ENCODE measurements at regions not wholly inside any gene's neighbourhood (a gene's known extent, or its start where the extent isn't known, plus 50 kb on each side); places are given as distances from the start of the nearest gene placed in this dataset.
"Not testable (repeated sequence)": the region's sequence is repeated elsewhere in the genome, so short reads cannot be mapped to it uniquely, and the experiment has no call there.

DNA sequence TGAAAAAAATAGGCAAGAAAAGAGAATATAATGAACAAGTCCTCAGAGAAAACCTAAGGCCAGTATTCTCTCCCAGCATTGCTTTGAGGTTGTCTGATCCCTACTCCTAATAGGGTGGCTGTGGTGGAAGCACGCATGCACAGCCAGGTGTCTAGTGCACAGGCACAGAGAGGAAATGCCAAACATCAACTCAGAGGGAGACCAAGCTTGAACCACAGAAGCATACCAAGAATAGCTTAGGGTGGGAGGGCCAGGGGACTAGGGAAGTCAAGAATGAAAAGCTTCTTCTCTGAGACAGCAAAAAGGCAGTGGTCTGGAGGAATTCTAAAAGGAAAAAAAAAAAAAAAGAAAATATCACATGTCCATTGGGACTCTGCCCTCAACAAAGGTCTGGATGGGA lies 244.1 kb upstream of the API5 start:
- no peak for DNase-seq

- DNase-seq = no peak
Observed at GRCh38 chr11:43071338-43071737, 240.5 kb upstream of the API5 start.

GRCh38 chr11:43072096-43072495 lies 239.7 kb upstream of the API5 start:
- DNase-seq = no peak

DNA sequence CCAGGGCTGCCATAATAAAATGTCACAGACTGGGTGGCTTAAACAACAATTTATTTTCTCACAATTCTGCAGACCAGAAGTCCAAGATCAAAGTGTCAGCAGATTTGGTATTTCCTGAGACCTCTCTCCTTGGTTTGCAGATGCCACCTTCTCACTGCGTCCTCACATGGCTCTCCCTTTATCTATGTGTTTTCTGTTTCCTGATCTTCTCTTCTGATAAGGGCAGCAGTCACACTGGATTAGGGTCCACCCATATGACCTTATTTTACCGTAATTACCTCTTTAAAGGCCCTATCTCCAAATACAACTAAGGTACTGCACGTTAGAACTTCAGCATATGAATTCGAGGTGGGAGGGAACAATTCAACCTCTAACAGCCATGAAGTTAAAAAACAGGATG lies 238.9 kb upstream of the API5 start:
- no peak for DNase-seq

- DNase-seq = no peak
Observed at GRCh38 chr11:43074810-43075209, 237.0 kb upstream of the API5 start.

GRCh38 chr11:43101113-43101512 lies 210.7 kb upstream of the API5 start:
- DNase-seq = no peak

DNA sequence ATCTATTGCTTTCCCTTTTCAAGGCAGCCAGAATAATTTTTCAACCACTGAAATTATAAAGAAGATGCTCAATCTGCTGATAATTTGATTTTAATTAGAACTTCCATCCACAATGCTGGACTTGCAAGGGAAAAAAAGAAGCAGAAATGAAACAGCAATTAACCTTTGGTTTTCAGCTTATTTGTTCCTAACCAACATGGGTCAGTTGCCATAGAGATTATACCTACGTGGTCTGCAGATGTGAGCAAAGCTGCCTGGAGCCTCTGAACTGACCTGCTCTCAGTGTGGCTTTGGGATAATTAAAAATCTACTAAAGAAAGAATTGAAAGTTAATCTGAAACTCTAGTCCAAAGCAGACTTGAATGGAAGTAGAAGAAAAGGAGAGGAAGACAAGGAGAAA lies 195.7 kb upstream of the API5 start:
- no peak for DNase-seq

GRCh38 chr11:43119275-43119970 lies 192.4 kb upstream of the API5 start:
- no peak for DNase-seq

DNA sequence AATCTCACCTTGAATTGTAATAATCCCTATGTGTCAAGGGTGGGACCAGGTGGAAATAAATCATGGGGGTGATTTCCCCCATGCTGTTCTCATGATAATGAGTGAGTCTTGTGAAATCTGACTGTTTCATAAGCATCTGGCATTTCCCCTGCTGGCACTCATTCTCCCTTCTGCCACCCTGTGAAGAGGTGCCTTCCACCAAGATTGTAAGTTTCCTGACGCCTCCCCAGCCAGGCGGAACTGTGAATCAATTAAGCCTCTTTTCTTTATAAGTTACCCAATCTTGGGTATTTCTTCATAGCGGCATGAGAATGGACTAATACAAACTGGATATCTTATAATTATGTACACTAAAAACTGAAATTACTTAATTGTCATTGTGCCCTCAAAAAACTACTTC lies 189.2 kb upstream of the API5 start:
- DNase-seq = no peak

- DNase-seq = no peak
Observed at GRCh38 chr11:43123443-43123842, 188.4 kb upstream of the API5 start.

GRCh38 chr11:43124272-43124935 lies 187.4 kb upstream of the API5 start:
- no peak for DNase-seq

DNA sequence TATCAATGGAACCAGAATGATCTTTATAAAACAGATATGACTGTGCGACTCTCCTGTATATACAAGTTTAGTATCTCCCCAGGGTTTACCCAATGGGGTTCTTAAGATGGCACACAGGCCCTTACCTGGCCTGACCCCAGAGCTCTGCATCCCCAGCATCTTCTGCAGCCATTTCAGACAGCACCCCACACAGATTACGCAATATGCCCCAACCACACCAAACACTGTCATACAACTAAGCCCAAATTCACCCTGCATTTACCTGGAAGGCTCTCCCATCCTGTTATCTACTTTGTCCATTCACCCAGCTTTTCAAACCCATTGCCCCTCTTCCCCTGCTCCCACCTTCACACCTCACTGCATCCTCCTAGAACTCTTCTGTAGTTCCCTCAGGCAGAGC lies 182.5 kb upstream of the API5 start:
- no peak for DNase-seq

DNA sequence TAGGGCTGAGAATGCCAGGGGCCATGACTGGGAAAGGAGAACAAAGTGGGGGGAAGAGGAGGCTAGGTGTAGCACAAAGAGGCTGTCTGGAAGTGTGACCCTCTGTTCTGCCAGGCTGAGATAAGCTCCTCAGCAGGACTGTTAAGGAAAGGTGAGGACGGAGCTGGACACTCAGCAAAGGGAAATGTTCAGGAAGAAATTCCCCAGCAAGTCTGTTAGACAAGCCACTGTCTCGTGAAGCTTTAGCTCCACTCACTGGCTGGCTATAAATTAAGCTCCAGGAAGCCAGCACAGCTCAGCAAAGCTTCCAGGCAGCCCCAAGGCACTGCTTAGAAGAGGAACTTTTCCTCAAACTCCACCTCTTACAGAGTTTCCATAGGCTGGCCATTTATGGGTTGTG lies 181.2 kb upstream of the API5 start:
- no peak for DNase-seq

GRCh38 chr11:43135966-43136534 lies 175.7 kb upstream of the API5 start:
- no peak for DNase-seq

- no peak for DNase-seq
Observed at GRCh38 chr11:43138621-43139140, 173.1 kb upstream of the API5 start.

- DNase-seq = no peak
Observed at GRCh38 chr11:43145653-43146052, 166.1 kb upstream of the API5 start.

GRCh38 chr11:43150697-43151096 lies 161.1 kb upstream of the API5 start:
- no peak for DNase-seq

GRCh38 chr11:43164831-43165230 lies 147.0 kb upstream of the API5 start:
- no peak for DNase-seq

DNA sequence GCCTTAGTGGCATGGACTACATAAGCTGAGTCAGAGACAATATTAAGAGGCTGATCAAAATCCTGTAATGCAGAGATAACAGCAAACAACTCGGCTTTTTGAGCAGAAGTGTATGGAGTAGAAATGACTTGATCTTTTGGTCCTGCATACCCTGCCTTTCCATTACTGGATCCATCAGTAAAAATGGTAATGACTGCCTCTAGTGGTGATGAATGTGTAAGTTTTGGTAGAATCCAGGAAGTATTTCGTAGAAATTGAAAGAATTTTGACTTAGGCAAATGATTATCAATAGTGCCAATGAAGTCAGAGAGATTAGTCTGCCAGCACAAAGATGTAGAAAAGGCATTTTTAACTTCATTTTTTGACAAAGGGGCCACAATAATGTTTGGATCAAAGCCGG lies 146.4 kb upstream of the API5 start:
- DNase-seq = not testable (repeated sequence)

DNA sequence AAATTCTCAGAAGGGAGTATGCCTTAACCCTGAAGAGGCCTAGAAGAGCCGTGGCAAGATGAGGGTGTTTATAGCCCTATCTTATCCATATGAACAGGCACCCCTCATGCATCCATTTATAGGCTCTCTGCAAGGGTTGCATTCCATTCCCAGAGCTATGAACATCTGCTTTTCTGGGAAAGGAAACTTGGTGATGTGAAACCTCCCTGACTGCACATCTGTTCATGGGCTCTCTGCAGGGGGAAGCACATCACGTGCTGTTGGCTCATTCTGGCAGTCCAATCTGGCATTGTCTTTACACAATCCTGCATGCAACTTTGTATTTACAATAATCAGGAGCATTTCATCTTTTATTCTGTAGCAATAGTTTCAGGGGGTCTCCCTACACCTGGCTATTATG lies 143.6 kb upstream of the API5 start:
- not testable (repeated sequence) for DNase-seq

DNA sequence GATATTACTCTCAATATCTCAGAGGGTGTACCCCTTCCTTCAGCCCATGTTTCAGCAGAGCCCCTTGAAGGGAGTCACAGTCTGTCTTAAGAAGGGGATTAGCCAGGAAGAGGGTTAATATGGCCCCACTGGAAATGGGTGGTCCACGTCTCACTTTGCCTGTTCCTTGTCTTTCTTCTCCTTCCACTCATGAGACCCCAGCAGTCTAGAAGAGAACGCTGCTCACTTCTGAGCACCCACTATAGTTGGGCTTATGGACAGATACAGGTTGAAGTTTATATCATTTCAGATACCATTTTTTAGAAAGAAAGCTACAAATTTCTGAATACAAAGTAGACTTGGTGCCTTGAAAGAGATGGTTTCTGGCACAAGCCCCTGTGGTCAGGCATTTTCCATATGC lies 139.3 kb upstream of the API5 start:
- DNase-seq = no peak

GRCh38 chr11:43177975-43178374 lies 133.8 kb upstream of the API5 start:
- no peak for DNase-seq

GRCh38 chr11:43194459-43194858 lies 117.3 kb upstream of the API5 start:
- not testable (repeated sequence) for DNase-seq

GRCh38 chr11:43197379-43197778 lies 114.4 kb upstream of the API5 start:
- no peak for DNase-seq
